ENCODE measurements at regions not wholly inside any gene's neighbourhood (a gene's known extent, or its start where the extent isn't known, plus 50 kb on each side); places are given as distances from the start of the nearest gene placed in this dataset.

- no peaks in the 10 kb centered on the region for H3K9me3 ChIP-seq (ENCODE audit: control insufficient read depth, insufficient read depth, low read length)
- 0 out of 2 replicates have a peak, but pooled peaks cover 5% of the 10 kb centered on the region for H3K4me1 ChIP-seq (ENCODE audit: insufficient read depth, low read length)
- no peak overlapping the region for H3K9ac ChIP-seq (ENCODE audit: low read depth, low read length)
- no peaks in the 10 kb centered on the region for H3K36me3 ChIP-seq (ENCODE audit: insufficient read depth, low read length)
These were observed 224.4 kb upstream of the TLE3 start for GRCh38 chr15:70322051-70322668.

GRCh38 chr15:70321172-70321819 is 223.6 kb upstream of the TLE3 start:
- no peak overlapping the region for H3K9ac ChIP-seq (ENCODE audit: low read depth, low read length)
- H3K4me1 ChIP-seq (ENCODE audit: insufficient read depth, low read length), result 0 out of 2 replicates have a peak, but pooled peaks cover 5% of the 10 kb centered on the region

GRCh38 chr15:70320482-70320881 is 222.8 kb upstream of the TLE3 start:
- H3K9ac ChIP-seq (ENCODE audit: low read depth, low read length), result no peak overlapping the region
- H3K4me1 ChIP-seq (ENCODE audit: insufficient read depth, low read length), result peaks cover 8% of the 10 kb centered on the region
- no peaks in the 10 kb centered on the region for H3K9me3 ChIP-seq (ENCODE audit: control insufficient read depth, insufficient read depth, low read length)
- no peaks in the 10 kb centered on the region for H3K36me3 ChIP-seq (ENCODE audit: insufficient read depth, low read length)

More at GRCh38 chr15:70321172-70321819, 223.6 kb upstream of the TLE3 start:
- Histone ChIP-seq H3K9me3 (ENCODE audit: control insufficient read depth, insufficient read depth, low read length) (no peaks in the 10 kb centered on the region), H3K36me3 (ENCODE audit: insufficient read depth, low read length) (no peaks in the 10 kb centered on the region)

- no peaks in the 10 kb centered on the region for H3K9me3 ChIP-seq (ENCODE audit: control insufficient read depth, insufficient read depth, low read length)
- H3K36me3 ChIP-seq (ENCODE audit: insufficient read depth, low read length), result no peaks in the 10 kb centered on the region
- H3K4me1 ChIP-seq (ENCODE audit: insufficient read depth, low read length), result peaks cover 12% of the 10 kb centered on the region
- H3K9ac ChIP-seq (ENCODE audit: low read depth, low read length), result no peak overlapping the region
These were observed 222.4 kb upstream of the TLE3 start for GRCh38 chr15:70320077-70320476.

- H3K9me3 ChIP-seq (ENCODE audit: control insufficient read depth, insufficient read depth, low read length), result no peaks in the 10 kb centered on the region
- H3K4me1 ChIP-seq (ENCODE audit: insufficient read depth, low read length), result peaks cover 14% of the 10 kb centered on the region
- no peak overlapping the region for H3K9ac ChIP-seq (ENCODE audit: low read depth, low read length)
- no peaks in the 10 kb centered on the region for H3K36me3 ChIP-seq (ENCODE audit: insufficient read depth, low read length)
These were observed 221.7 kb upstream of the TLE3 start for GRCh38 chr15:70319466-70319865.

GRCh38 chr15:70318594-70319465 is 221.1 kb upstream of the TLE3 start:
- no peak overlapping the region for H3K9ac ChIP-seq (ENCODE audit: low read depth, low read length)

GRCh38 chr15:70316059-70316600 is 218.4 kb upstream of the TLE3 start:
- Histone ChIP-seq H3K4me1 (ENCODE audit: insufficient read depth, low read length) (peaks cover 14% of the 10 kb centered on the region), H3K9ac (ENCODE audit: low read depth, low read length) (no peak overlapping the region), H3K36me3 (ENCODE audit: insufficient read depth, low read length) (no peaks in the 10 kb centered on the region), H3K9me3 (ENCODE audit: control insufficient read depth, insufficient read depth, low read length) (no peaks in the 10 kb centered on the region)

More at GRCh38 chr15:70318594-70319465, 221.1 kb upstream of the TLE3 start:
- peaks cover 14% of the 10 kb centered on the region for H3K4me1 ChIP-seq (ENCODE audit: insufficient read depth, low read length)
- H3K9me3 ChIP-seq (ENCODE audit: control insufficient read depth, insufficient read depth, low read length), result no peaks in the 10 kb centered on the region
- no peaks in the 10 kb centered on the region for H3K36me3 ChIP-seq (ENCODE audit: insufficient read depth, low read length)

GRCh38 chr15:70315431-70315830 is 217.7 kb upstream of the TLE3 start:
- Histone ChIP-seq H3K36me3 (ENCODE audit: insufficient read depth, low read length) (no peaks in the 10 kb centered on the region), H3K9me3 (ENCODE audit: control insufficient read depth, insufficient read depth, low read length) (no peaks in the 10 kb centered on the region), H3K4me1 (ENCODE audit: insufficient read depth, low read length) (peaks cover 14% of the 10 kb centered on the region), H3K9ac (ENCODE audit: low read depth, low read length) (no peak overlapping the region)

GRCh38 chr15:70314688-70315087 is 217.0 kb upstream of the TLE3 start:
- peaks cover 14% of the 10 kb centered on the region for H3K4me1 ChIP-seq (ENCODE audit: insufficient read depth, low read length)
- no peaks in the 10 kb centered on the region for H3K9me3 ChIP-seq (ENCODE audit: control insufficient read depth, insufficient read depth, low read length)

GRCh38 chr15:70314018-70314354 is 216.3 kb upstream of the TLE3 start:
- H3K9me3 ChIP-seq (ENCODE audit: control insufficient read depth, insufficient read depth, low read length), result no peaks in the 10 kb centered on the region
- peaks cover 14% of the 10 kb centered on the region for H3K4me1 ChIP-seq (ENCODE audit: insufficient read depth, low read length)
- H3K9ac ChIP-seq (ENCODE audit: low read depth, low read length), result no peak overlapping the region
- H3K36me3 ChIP-seq (ENCODE audit: insufficient read depth, low read length), result no peaks in the 10 kb centered on the region

More at GRCh38 chr15:70314688-70315087, 217.0 kb upstream of the TLE3 start:
- Histone ChIP-seq H3K36me3 (ENCODE audit: insufficient read depth, low read length) (no peaks in the 10 kb centered on the region), H3K9ac (ENCODE audit: low read depth, low read length) (no peak overlapping the region)

- Histone ChIP-seq H3K4me1 (ENCODE audit: insufficient read depth, low read length) (peaks cover 14% of the 10 kb centered on the region), H3K36me3 (ENCODE audit: insufficient read depth, low read length) (no peaks in the 10 kb centered on the region), H3K9me3 (ENCODE audit: control insufficient read depth, insufficient read depth, low read length) (no peaks in the 10 kb centered on the region), H3K9ac (ENCODE audit: low read depth, low read length) (no peak overlapping the region)
These were observed 215.6 kb upstream of the TLE3 start for GRCh38 chr15:70313099-70314017.

- H3K9ac ChIP-seq (ENCODE audit: low read depth, low read length), result no peak overlapping the region
- no peaks in the 10 kb centered on the region for H3K36me3 ChIP-seq (ENCODE audit: insufficient read depth, low read length)
- peaks cover 14% of the 10 kb centered on the region for H3K4me1 ChIP-seq (ENCODE audit: insufficient read depth, low read length)
- H3K9me3 ChIP-seq (ENCODE audit: control insufficient read depth, insufficient read depth, low read length), result no peaks in the 10 kb centered on the region
These were observed 214.1 kb upstream of the TLE3 start for GRCh38 chr15:70311821-70312220.

GRCh38 chr15:70309716-70310115 is 212.0 kb upstream of the TLE3 start:
- Histone ChIP-seq H3K36me3 (ENCODE audit: insufficient read depth, low read length) (no peaks in the 10 kb centered on the region), H3K4me1 (ENCODE audit: insufficient read depth, low read length) (peaks cover 3% of the 10 kb centered on the region; the same call in 1 of the 2 replicates), H3K9ac (ENCODE audit: low read depth, low read length) (no peak overlapping the region), H3K9me3 (ENCODE audit: control insufficient read depth, insufficient read depth, low read length) (peaks cover 4% of the 10 kb centered on the region; the same call in 1 of the 2 replicates)

Measured in ES-I3 (cell line).